Astrocyte (in vitro differentiated cells and primary cell): ENCODE measurements at regions not wholly inside any gene's neighbourhood (a gene's known extent, or its start where the extent isn't known, plus 50 kb on each side); places are given as distances from the start of the nearest gene placed in this dataset.

Source experiments
- EZH2 ChIP-seq: IDR thresholded peaks from 2 replicates; pipeline ENCODE4 v1.6.1; 2012; ENCODE audit warnings: mild to moderate bottlenecking, low read length, inconsistent platforms; ENCODE audit not compliant: insufficient read depth
- TF ChIP-seq, protein P1 (sequence below): IDR thresholded peaks from 2 replicates; pipeline ENCODE4 v1.5.1; 2011; ENCODE audit warnings: low read depth, mild to moderate bottlenecking, inconsistent platforms, low read length, moderate library complexity; ENCODE audit not compliant: insufficient read depth

DNA sequence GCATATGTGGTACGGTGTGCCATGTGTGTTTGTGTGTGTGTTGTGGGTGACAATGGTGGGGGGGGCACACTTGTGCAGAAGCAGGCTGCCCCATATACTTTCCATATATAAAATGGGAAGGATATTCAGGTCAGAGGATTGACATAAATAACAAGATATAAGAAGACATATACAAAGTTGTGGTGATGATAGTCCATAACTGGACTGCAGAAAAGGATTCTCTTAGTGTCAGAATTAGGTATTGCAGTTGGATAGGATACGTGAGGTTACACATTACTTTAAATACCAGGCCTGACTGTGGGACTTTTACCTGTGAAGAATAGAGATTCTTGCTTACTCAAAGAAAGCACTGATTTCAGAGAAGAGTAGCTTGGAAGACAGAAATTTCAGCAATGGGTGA lies 1260.3 kb downstream of the EPHA7 start:
- TF ChIP-seq, protein P1, sequence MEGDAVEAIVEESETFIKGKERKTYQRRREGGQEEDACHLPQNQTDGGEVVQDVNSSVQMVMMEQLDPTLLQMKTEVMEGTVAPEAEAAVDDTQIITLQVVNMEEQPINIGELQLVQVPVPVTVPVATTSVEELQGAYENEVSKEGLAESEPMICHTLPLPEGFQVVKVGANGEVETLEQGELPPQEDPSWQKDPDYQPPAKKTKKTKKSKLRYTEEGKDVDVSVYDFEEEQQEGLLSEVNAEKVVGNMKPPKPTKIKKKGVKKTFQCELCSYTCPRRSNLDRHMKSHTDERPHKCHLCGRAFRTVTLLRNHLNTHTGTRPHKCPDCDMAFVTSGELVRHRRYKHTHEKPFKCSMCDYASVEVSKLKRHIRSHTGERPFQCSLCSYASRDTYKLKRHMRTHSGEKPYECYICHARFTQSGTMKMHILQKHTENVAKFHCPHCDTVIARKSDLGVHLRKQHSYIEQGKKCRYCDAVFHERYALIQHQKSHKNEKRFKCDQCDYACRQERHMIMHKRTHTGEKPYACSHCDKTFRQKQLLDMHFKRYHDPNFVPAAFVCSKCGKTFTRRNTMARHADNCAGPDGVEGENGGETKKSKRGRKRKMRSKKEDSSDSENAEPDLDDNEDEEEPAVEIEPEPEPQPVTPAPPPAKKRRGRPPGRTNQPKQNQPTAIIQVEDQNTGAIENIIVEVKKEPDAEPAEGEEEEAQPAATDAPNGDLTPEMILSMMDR, result no peak
- TF ChIP-seq EZH2, result no peak
